ENCODE measurements at regions not wholly inside any gene's neighbourhood (a gene's known extent, or its start where the extent isn't known, plus 50 kb on each side); places are given as distances from the start of the nearest gene placed in this dataset.

- ChIA-PET POLR2A (ENCODE audit: low non-redundant PET) (no interaction called here), CTCF (interaction anchor here (0.6 kb wide), 1 partner anchor 932 kb away, joined by 3 read pairs; no protein-coding TSS in a partner anchor)
- H3K27ac ChIP-seq, result no peak overlapping the region
- no peak for TF ChIP-seq CTCF (conservative IDR thresholded peaks at IDR 0.05; ENCODE audit: low read depth)
- no peak for DNase-seq (ENCODE audit: low spot score)
Measured at GRCh38 chr5:63811286-63811685, 151.0 kb downstream of the HTR1A start.

- DNase-seq (ENCODE audit: low spot score), result no peak
- TF ChIP-seq CTCF (conservative IDR thresholded peaks at IDR 0.05; ENCODE audit: low read depth), result no peak
- CTCF ChIA-PET, result no interaction called here
- POLR2A ChIA-PET (ENCODE audit: low non-redundant PET), result no interaction called here
- H3K27ac ChIP-seq, result no peak overlapping the region
Measured at GRCh38 chr5:63805151-63805550, 157.1 kb downstream of the HTR1A start.

GRCh38 chr5:63803165-63803564 is 159.1 kb downstream of the HTR1A start:
- no peak for TF ChIP-seq CTCF (conservative IDR thresholded peaks at IDR 0.05; ENCODE audit: low read depth)
- POLR2A ChIA-PET (ENCODE audit: low non-redundant PET), result interaction anchor here (0.7 kb wide), 1 partner anchor 10 kb away, joined by 9 read pairs; no protein-coding TSS in a partner anchor
- no peak for DNase-seq (ENCODE audit: low spot score)
- CTCF ChIA-PET, result interaction anchor here (0.8 kb wide), 1 partner anchor 278 kb away, joined by 5 read pairs; no protein-coding TSS in a partner anchor
- H3K27ac ChIP-seq, result no peak overlapping the region

GRCh38 chr5:63794979-63795378 is 167.3 kb downstream of the HTR1A start:
- CTCF ChIA-PET, result interaction anchor here (0.5 kb wide), 1 partner anchor 1097 kb away, joined by 4 read pairs; no protein-coding TSS in a partner anchor
- POLR2A ChIA-PET (ENCODE audit: low non-redundant PET), result no interaction called here
- no peak for TF ChIP-seq CTCF (conservative IDR thresholded peaks at IDR 0.05; ENCODE audit: low read depth)
- no peak for DNase-seq (ENCODE audit: low spot score)
- no peak overlapping the region for H3K27ac ChIP-seq

GRCh38 chr5:63794296-63794695 is 167.9 kb downstream of the HTR1A start:
- CTCF ChIA-PET, result no interaction called here
- POLR2A ChIA-PET (ENCODE audit: low non-redundant PET), result no interaction called here

GRCh38 chr5:63774939-63775338 is 187.3 kb downstream of the HTR1A start:
- no peak for DNase-seq (ENCODE audit: low spot score)
- no peak overlapping the region for H3K27ac ChIP-seq
- TF ChIP-seq CTCF (conservative IDR thresholded peaks at IDR 0.05; ENCODE audit: low read depth), result no peak
- POLR2A ChIA-PET (ENCODE audit: low non-redundant PET), result no interaction called here
- CTCF ChIA-PET, result no interaction called here

More at GRCh38 chr5:63794296-63794695, 167.9 kb downstream of the HTR1A start:
- TF ChIP-seq CTCF (conservative IDR thresholded peaks at IDR 0.05; ENCODE audit: low read depth), result no peak
- DNase-seq (ENCODE audit: low spot score), result no peak
- H3K27ac ChIP-seq, result no peak overlapping the region

- H3K27ac ChIP-seq, result no peak overlapping the region
- ChIA-PET CTCF (no interaction called here), POLR2A (ENCODE audit: low non-redundant PET) (no interaction called here)
- DNase-seq (ENCODE audit: low spot score), result no peak
- no peak for TF ChIP-seq CTCF (conservative IDR thresholded peaks at IDR 0.05; ENCODE audit: low read depth)
Measured at GRCh38 chr5:63768221-63768620, 194.0 kb downstream of the HTR1A start.

All from RWPE1 (cell line).